Ishikawa (cell line): ENCODE measurements at regions not wholly inside any gene's neighbourhood (a gene's known extent, or its start where the extent isn't known, plus 50 kb on each side); places are given as distances from the start of the nearest gene placed in this dataset.

Experiments
- CEBPB ChIP-seq: IDR thresholded peaks from 2 replicates; pipeline ENCODE4 v1.6.1; 2012
- CREB1 ChIP-seq: IDR thresholded peaks from 2 replicates; pipeline ENCODE4 v1.6.1; 2012; ENCODE audit warnings: low read depth
- EGR1 ChIP-seq: IDR thresholded peaks from 2 replicates; pipeline ENCODE4 v1.6.1; 2012
- EP300 ChIP-seq: IDR thresholded peaks from 2 replicates; pipeline ENCODE4 v1.6.1; 2012; ENCODE audit warnings: borderline replicate concordance
- FOXM1 ChIP-seq: IDR thresholded peaks from 2 replicates; pipeline ENCODE4 v1.6.1; 2012; ENCODE audit warnings: low read depth, borderline replicate concordance
- NFIC ChIP-seq: IDR thresholded peaks from 2 replicates; pipeline ENCODE4 v1.6.1; 2012
- RAD21 ChIP-seq: IDR thresholded peaks from 2 replicates; pipeline ENCODE4 v1.6.1; 2012; ENCODE audit warnings: low read depth
- TAF1 ChIP-seq: IDR thresholded peaks from 2 replicates; pipeline ENCODE4 v1.6.1; 2012; ENCODE audit warnings: low read depth, mild to moderate bottlenecking
- TCF12 ChIP-seq: IDR thresholded peaks from 2 replicates; pipeline ENCODE4 v1.6.1; 2012; ENCODE audit warnings: low read depth
- TEAD4 ChIP-seq: IDR thresholded peaks from 2 replicates; pipeline ENCODE4 v1.6.1; 2012
- YY1 ChIP-seq: IDR thresholded peaks from 2 replicates; pipeline ENCODE4 v1.6.1; 2012; ENCODE audit warnings: low read depth
- ZBTB7A ChIP-seq: IDR thresholded peaks from 2 replicates; pipeline ENCODE4 v1.6.1; 2012; ENCODE audit warnings: low read depth
- TF ChIP-seq, protein P1 (sequence below): IDR thresholded peaks from 2 replicates; pipeline ENCODE4 v1.6.1; 2012; ENCODE audit warnings: low read depth, mild to moderate bottlenecking
- TF ChIP-seq, protein P2 (sequence below): IDR thresholded peaks from 2 replicates; pipeline ENCODE4 v1.6.1; 2012
- TF ChIP-seq, protein P3 (sequence below): IDR thresholded peaks from 2 replicates; pipeline ENCODE4 v1.6.1; 2012

DNA sequence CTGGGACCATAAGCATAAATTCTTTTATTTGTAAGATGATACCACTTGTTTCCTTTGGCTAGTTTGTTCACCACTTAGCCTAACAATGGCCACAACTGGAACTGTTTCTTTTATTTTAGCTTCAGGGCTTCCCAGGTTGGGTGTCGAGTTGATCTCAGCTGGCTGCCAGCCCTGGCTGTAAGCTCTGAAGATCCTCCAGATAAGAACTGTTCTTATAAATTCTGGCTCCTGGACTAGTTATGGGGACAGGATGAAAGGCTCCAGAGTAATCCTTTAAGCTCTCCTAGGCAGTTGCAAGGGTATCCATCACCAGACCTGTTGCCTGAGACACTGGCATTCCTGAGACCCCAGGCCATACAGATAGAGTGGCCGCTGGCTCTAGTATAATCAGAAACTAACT is 129.4 kb upstream of the ACSL4 start:
- TF ChIP-seq CREB1, result no peak
- no peak for TF ChIP-seq YY1
- no peak for TF ChIP-seq TAF1
- TF ChIP-seq TEAD4, result no peak
- no peak for TF ChIP-seq EGR1
- no peak for TF ChIP-seq ZBTB7A
- TF ChIP-seq, protein P1, sequence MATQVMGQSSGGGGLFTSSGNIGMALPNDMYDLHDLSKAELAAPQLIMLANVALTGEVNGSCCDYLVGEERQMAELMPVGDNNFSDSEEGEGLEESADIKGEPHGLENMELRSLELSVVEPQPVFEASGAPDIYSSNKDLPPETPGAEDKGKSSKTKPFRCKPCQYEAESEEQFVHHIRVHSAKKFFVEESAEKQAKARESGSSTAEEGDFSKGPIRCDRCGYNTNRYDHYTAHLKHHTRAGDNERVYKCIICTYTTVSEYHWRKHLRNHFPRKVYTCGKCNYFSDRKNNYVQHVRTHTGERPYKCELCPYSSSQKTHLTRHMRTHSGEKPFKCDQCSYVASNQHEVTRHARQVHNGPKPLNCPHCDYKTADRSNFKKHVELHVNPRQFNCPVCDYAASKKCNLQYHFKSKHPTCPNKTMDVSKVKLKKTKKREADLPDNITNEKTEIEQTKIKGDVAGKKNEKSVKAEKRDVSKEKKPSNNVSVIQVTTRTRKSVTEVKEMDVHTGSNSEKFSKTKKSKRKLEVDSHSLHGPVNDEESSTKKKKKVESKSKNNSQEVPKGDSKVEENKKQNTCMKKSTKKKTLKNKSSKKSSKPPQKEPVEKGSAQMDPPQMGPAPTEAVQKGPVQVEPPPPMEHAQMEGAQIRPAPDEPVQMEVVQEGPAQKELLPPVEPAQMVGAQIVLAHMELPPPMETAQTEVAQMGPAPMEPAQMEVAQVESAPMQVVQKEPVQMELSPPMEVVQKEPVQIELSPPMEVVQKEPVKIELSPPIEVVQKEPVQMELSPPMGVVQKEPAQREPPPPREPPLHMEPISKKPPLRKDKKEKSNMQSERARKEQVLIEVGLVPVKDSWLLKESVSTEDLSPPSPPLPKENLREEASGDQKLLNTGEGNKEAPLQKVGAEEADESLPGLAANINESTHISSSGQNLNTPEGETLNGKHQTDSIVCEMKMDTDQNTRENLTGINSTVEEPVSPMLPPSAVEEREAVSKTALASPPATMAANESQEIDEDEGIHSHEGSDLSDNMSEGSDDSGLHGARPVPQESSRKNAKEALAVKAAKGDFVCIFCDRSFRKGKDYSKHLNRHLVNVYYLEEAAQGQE, result no peak
- no peak for TF ChIP-seq FOXM1
- TF ChIP-seq RAD21, result no peak
- TF ChIP-seq, protein P2, sequence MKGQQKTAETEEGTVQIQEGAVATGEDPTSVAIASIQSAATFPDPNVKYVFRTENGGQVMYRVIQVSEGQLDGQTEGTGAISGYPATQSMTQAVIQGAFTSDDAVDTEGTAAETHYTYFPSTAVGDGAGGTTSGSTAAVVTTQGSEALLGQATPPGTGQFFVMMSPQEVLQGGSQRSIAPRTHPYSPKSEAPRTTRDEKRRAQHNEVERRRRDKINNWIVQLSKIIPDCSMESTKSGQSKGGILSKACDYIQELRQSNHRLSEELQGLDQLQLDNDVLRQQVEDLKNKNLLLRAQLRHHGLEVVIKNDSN, result no peak
- no peak for TF ChIP-seq TCF12
- TF ChIP-seq, protein P3, sequence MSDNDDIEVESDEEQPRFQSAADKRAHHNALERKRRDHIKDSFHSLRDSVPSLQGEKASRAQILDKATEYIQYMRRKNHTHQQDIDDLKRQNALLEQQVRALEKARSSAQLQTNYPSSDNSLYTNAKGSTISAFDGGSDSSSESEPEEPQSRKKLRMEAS, result no peak
- no peak for TF ChIP-seq EP300
- TF ChIP-seq CEBPB, result no peak
- TF ChIP-seq NFIC, result no peak

- TF ChIP-seq FOXM1 (no peak), RAD21 (no peak), ZBTB7A (no peak), YY1 (no peak), TAF1 (no peak), EGR1 (no peak), CREB1 (no peak), EP300 (no peak), CEBPB (no peak), NFIC (no peak), TEAD4 (no peak)
- TF ChIP-seq, protein P2, result no peak
- TF ChIP-seq, protein P3, result no peak
Measured at GRCh38 chrX:109863811-109864210, 130.8 kb upstream of the ACSL4 start.

- TF ChIP-seq CEBPB, result no peak
- TF ChIP-seq NFIC, result no peak
- TF ChIP-seq TEAD4, result no peak
- no peak for TF ChIP-seq EGR1
- TF ChIP-seq YY1, result no peak
Measured at GRCh38 chrX:109871121-109871888, 131.6 kb upstream of the TMEM164 start.

GRCh38 chrX:109872021-109872732 is 130.7 kb upstream of the TMEM164 start:
- TF ChIP-seq CREB1 (no peak), NFIC (no peak), EGR1 (no peak), RAD21 (no peak), FOXM1 (no peak), ZBTB7A (no peak), EP300 (no peak), TCF12 (no peak), CEBPB (no peak), TAF1 (no peak), TEAD4 (no peak)
- TF ChIP-seq, protein P3, result no peak

DNA sequence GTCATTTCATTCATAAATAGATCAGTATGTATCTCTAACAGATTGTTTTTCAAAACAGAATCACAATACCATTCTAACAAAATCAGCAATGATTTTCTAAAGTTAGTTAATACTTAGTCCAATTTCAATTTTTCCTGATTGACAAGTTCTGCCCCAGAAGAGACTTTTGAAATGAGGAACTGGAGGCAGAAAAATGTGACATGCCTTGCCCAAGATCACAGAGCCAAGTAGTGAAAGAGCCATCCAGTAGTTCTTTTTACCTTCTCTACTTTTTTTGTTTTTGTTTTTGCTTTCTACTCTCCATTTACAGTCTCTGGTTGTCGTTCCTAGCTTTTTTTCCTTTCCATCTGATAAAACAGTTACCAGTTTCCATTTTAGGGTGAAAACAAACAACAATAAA is 129.3 kb upstream of the TMEM164 start:
- TF ChIP-seq, protein P2, result no peak
- no peak for TF ChIP-seq FOXM1

GRCh38 chrX:109873983-109874382 is 128.9 kb upstream of the TMEM164 start:
- TF ChIP-seq NFIC (no peak), EGR1 (no peak), CEBPB (no peak), RAD21 (no peak), TCF12 (no peak), CREB1 (no peak), TEAD4 (no peak), ZBTB7A (no peak), YY1 (no peak)
- TF ChIP-seq, protein P3, result no peak
- TF ChIP-seq, protein P2, result no peak
